ENCODE measurements at regions not wholly inside any gene's neighbourhood (a gene's known extent, or its start where the extent isn't known, plus 50 kb on each side); places are given as distances from the start of the nearest gene placed in this dataset.

GRCh38 chr16:85457366-85457765 lies 155.8 kb upstream of the GSE1 start:
- DNase-seq (ENCODE audit: low read depth in 2 of 2): no peak

GRCh38 chr16:85458968-85459367 lies 154.2 kb upstream of the GSE1 start:
- no peak for DNase-seq (ENCODE audit: low read depth in 2 of 2)

- DNase-seq (ENCODE audit: low read depth in 2 of 2): no peak
Observed at GRCh38 chr16:85459529-85460251, 153.4 kb upstream of the GSE1 start.

GRCh38 chr16:85460252-85461021 lies 152.7 kb upstream of the GSE1 start:
- no peak for DNase-seq (ENCODE audit: low read depth in 2 of 2)

GRCh38 chr16:85461022-85461813 lies 151.9 kb upstream of the GSE1 start:
- peak in 1 of 2 experiments; percentile 28 for DNase-seq (ENCODE audit: low read depth in 2 of 2)

- DNase-seq (ENCODE audit: low read depth in 2 of 2): no peak
Observed at GRCh38 chr16:85461814-85462713, 151.1 kb upstream of the GSE1 start.

GRCh38 chr16:85462714-85463611 lies 150.2 kb upstream of the GSE1 start:
- DNase-seq (ENCODE audit: low read depth in 2 of 2): no peak

GRCh38 chr16:85463672-85464382 lies 149.3 kb upstream of the GSE1 start:
- DNase-seq (ENCODE audit: low read depth in 2 of 2): no peak

- no peak for DNase-seq (ENCODE audit: low read depth in 2 of 2)
Observed at GRCh38 chr16:85464383-85465305, 148.5 kb upstream of the GSE1 start.

- no peak for DNase-seq (ENCODE audit: low read depth in 2 of 2)
Observed at GRCh38 chr16:85465328-85466303, 147.5 kb upstream of the GSE1 start.

- no peak for DNase-seq (ENCODE audit: low read depth in 2 of 2)
Observed at GRCh38 chr16:85466304-85466700, 146.8 kb upstream of the GSE1 start.

- no peak for DNase-seq (ENCODE audit: low read depth in 2 of 2)
Observed at GRCh38 chr16:85466989-85467388, 146.1 kb upstream of the GSE1 start.

GRCh38 chr16:85469929-85470590 lies 143.1 kb upstream of the GSE1 start:
- DNase-seq (ENCODE audit: low read depth in 2 of 2): no peak

GRCh38 chr16:85470873-85471272 lies 142.2 kb upstream of the GSE1 start:
- DNase-seq (ENCODE audit: low read depth in 2 of 2): no peak

- no peak for DNase-seq (ENCODE audit: low read depth in 2 of 2)
Observed at GRCh38 chr16:85471469-85472431, 141.4 kb upstream of the GSE1 start.

GRCh38 chr16:85472514-85472913 lies 140.6 kb upstream of the GSE1 start:
- DNase-seq (ENCODE audit: low read depth in 2 of 2): no peak

Data from fibroblast of skin of left biceps (primary cell).